Sigmoid colon (tissue), 4 donors: ENCODE measurements at regions not wholly inside any gene's neighbourhood (a gene's known extent, or its start where the extent isn't known, plus 50 kb on each side); places are given as distances from the start of the nearest gene placed in this dataset.

Experiments
- CTCF ChIP-seq, 4 experiments: fragments of 450-650 bp in 3 of 4; fragments of 200-600 bp in 1 of 4; IDR thresholded peaks; one replicate each; pipeline ENCODE4 v1.5.1; 2016 to 2019; ENCODE audit warnings: antibody characterized with exemption in 4 of 4, mild to moderate bottlenecking in 3 of 4, moderate library complexity in 2 of 4
- EP300 ChIP-seq, 4 donors: sonication (generic); formaldehyde crosslinking; IDR thresholded peaks; one replicate each; pipeline ENCODE4 v1.6.1; 2017; ENCODE audit warnings: antibody characterized with exemption in 4 of 4
- POLR2A ChIP-seq, 2 donors: fragments of 450-650 bp; IDR thresholded peaks; one replicate each; pipeline ENCODE4 v1.6.1; 2016; ENCODE audit warnings: antibody characterized with exemption in 2 of 2, mild to moderate bottlenecking in 2 of 2, moderate library complexity in 2 of 2
- POLR2AphosphoS5 ChIP-seq, 4 donors: sonication (generic); formaldehyde crosslinking; IDR thresholded peaks; one replicate each; pipeline ENCODE4 v1.6.1; 2017; ENCODE audit warnings: antibody characterized with exemption in 4 of 4

GRCh38 chr4:108365551-108365950 is 196.8 kb upstream of the LEF1 start:
- no peak for TF ChIP-seq CTCF (IDR thresholded peaks at IDR 0.05)
- no peak for TF ChIP-seq POLR2AphosphoS5 (IDR thresholded peaks at IDR 0.05)
- no peak for TF ChIP-seq POLR2A (IDR thresholded peaks at IDR 0.05)
- no peak for TF ChIP-seq EP300 (IDR thresholded peaks at IDR 0.05)
